SK-N-SH treated with all-trans-retinoic acid at 6 μM for 48 hours (cell line): ENCODE measurements at regions not wholly inside any gene's neighbourhood (a gene's known extent, or its start where the extent isn't known, plus 50 kb on each side); places are given as distances from the start of the nearest gene placed in this dataset.

ENCODE experiments used
- ATAC-seq: fragments of 200-7000 bp; cut with Tn5 transposase; 3 replicates; pipeline ENCODE4 v1.9.1; 2020; ENCODE audit warnings: mild to moderate bottlenecking, moderate library complexity
- ARNTL ChIP-seq: fragments of 450-650 bp; formaldehyde crosslinking; IDR thresholded peaks from 2 replicates; pipeline ENCODE4 v1.5.0; 2020; ENCODE audit warnings: low read depth, mild to moderate bottlenecking, moderate library complexity, borderline replicate concordance
- BACH2 ChIP-seq: fragments of 250-450 bp; sonication (Bioruptor Pico); IDR thresholded peaks from 2 replicates; pipeline ENCODE4 v1.9.0; 2021; ENCODE audit warnings: mild to moderate bottlenecking, borderline replicate concordance
- CREB5 ChIP-seq: fragments of 250-450 bp; sonication (Bioruptor Pico); IDR thresholded peaks from 2 replicates; pipeline ENCODE4 v1.5.1; 2020; ENCODE audit warnings: low read depth, mild to moderate bottlenecking, moderate library complexity
- CSDC2 ChIP-seq: fragments of 250-450 bp; sonication (Bioruptor Pico); IDR thresholded peaks from 2 replicates; pipeline ENCODE4 v1.5.0; 2020; ENCODE audit warnings: mild to moderate bottlenecking, moderate library complexity
- ESRRG ChIP-seq: fragments of 250-450 bp; sonication (Bioruptor Pico); IDR thresholded peaks from 2 replicates; pipeline ENCODE4 v1.6.1; 2021; ENCODE audit warnings: mild to moderate bottlenecking
- GLIS3 ChIP-seq: fragments of 250-450 bp; sonication (Bioruptor Pico); IDR thresholded peaks from 2 replicates; pipeline ENCODE4 v1.5.0; 2020; ENCODE audit warnings: mild to moderate bottlenecking, moderate library complexity
- ISL1 ChIP-seq: fragments of 250-450 bp; sonication (Bioruptor Pico); IDR thresholded peaks from 2 replicates; pipeline ENCODE4 v2.1.2; 2022; ENCODE audit warnings: mild to moderate bottlenecking, moderate library complexity
- PPARA ChIP-seq: fragments of 250-450 bp; sonication (Bioruptor Pico); IDR thresholded peaks from 2 replicates; pipeline ENCODE4 v1.5.0; 2020; ENCODE audit warnings: mild to moderate bottlenecking, borderline replicate concordance
- RARB ChIP-seq: fragments of 250-450 bp; sonication (Bioruptor Pico); IDR thresholded peaks from 2 replicates; pipeline ENCODE4 v1.8.0; 2021; ENCODE audit warnings: mild to moderate bottlenecking, moderate library complexity
- SNAI2 ChIP-seq: fragments of 250-450 bp; sonication (Bioruptor Pico); IDR thresholded peaks from 2 replicates; pipeline ENCODE4 v1.5.0; 2020; ENCODE audit warnings: mild to moderate bottlenecking, moderate library complexity
- TCF4 ChIP-seq: fragments of 250-450 bp; sonication (Bioruptor Pico); IDR thresholded peaks from 2 replicates; pipeline ENCODE4 v1.8.0; 2021; ENCODE audit warnings: mild to moderate bottlenecking, moderate library complexity, borderline replicate concordance
- TOX ChIP-seq: fragments of 250-450 bp; sonication (Bioruptor Pico); IDR thresholded peaks from 2 replicates; pipeline ENCODE4 v1.8.0; 2021; ENCODE audit warnings: mild to moderate bottlenecking, moderate library complexity, borderline replicate concordance
- TSHZ2 ChIP-seq: fragments of 250-450 bp; sonication (Bioruptor Pico); IDR thresholded peaks from 2 replicates; pipeline ENCODE4 v1.5.0; 2020; ENCODE audit warnings: mild to moderate bottlenecking, moderate library complexity
- ZC3H10 ChIP-seq: fragments of 250-450 bp; sonication (Bioruptor Pico); IDR thresholded peaks from 2 replicates; pipeline ENCODE4 v1.5.1; 2021; ENCODE audit warnings: mild to moderate bottlenecking, moderate library complexity
- ZFP3 ChIP-seq: fragments of 250-450 bp; sonication (Bioruptor Pico); IDR thresholded peaks from 2 replicates; pipeline ENCODE4 v1.5.0; 2020; ENCODE audit warnings: mild to moderate bottlenecking, moderate library complexity
- ZNF70 ChIP-seq: fragments of 450-650 bp; formaldehyde crosslinking; IDR thresholded peaks from 2 replicates; pipeline ENCODE4 v1.5.0; 2020; ENCODE audit warnings: mild to moderate bottlenecking, moderate library complexity
- ZNF8 ChIP-seq: fragments of 450-650 bp; formaldehyde crosslinking; IDR thresholded peaks from 2 replicates; pipeline ENCODE4 v1.5.0; 2020; ENCODE audit warnings: mild to moderate bottlenecking, moderate library complexity
- TF ChIP-seq, protein P1 (sequence below): fragments of 250-450 bp; sonication (Bioruptor Pico); IDR thresholded peaks from 2 replicates; pipeline ENCODE4 v1.5.1; 2021; ENCODE audit warnings: mild to moderate bottlenecking, moderate library complexity
- TF ChIP-seq, protein P2 (sequence below): fragments of 250-450 bp; sonication (Bioruptor Pico); IDR thresholded peaks from 2 replicates; pipeline ENCODE4 v1.8.0; 2020; ENCODE audit warnings: mild to moderate bottlenecking, moderate library complexity, borderline replicate concordance
- TF ChIP-seq, protein P3 (sequence below): fragments of 250-450 bp; sonication (Bioruptor Pico); IDR thresholded peaks from 2 replicates; pipeline ENCODE4 v1.8.0; 2021; ENCODE audit warnings: low read depth, mild to moderate bottlenecking, moderate library complexity, borderline replicate concordance

DNA sequence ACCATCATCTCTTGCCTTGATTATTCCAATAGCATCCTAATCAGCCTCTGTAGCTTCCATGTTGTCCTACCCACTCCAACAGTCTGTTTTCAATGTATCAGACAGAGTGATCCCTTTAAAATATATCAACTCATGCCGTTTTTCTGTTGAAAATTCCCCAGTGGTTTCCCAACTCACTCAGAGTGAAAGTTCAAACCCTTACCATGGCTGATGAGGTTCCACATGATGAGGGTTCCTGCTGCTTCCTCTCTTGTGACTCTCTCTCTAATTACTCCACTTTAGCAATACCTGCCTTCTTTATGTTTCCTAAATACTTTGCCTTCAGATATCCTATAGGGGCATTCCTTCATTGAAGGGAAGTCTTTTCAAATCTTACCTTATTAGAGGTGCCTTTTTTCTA lies 334.7 kb downstream of the PPP1R2C start:
- no peak for ATAC-seq
- TF ChIP-seq ARNTL (CRISPR knock-in tag) (no peak), ZNF8 (CRISPR knock-in tag) (no peak), GLIS3 (CRISPR knock-in tag) (no peak), CSDC2 (CRISPR knock-in tag) (no peak), TSHZ2 (CRISPR knock-in tag) (no peak), BACH2 (CRISPR knock-in tag) (no peak), TOX (CRISPR knock-in tag) (no peak), ISL1 (CRISPR knock-in tag) (no peak), CREB5 (CRISPR knock-in tag) (no peak), ZC3H10 (no peak), SNAI2 (CRISPR knock-in tag) (no peak), PPARA (CRISPR knock-in tag) (no peak), ZFP3 (CRISPR knock-in tag) (no peak)
- TF ChIP-seq, protein P1, sequence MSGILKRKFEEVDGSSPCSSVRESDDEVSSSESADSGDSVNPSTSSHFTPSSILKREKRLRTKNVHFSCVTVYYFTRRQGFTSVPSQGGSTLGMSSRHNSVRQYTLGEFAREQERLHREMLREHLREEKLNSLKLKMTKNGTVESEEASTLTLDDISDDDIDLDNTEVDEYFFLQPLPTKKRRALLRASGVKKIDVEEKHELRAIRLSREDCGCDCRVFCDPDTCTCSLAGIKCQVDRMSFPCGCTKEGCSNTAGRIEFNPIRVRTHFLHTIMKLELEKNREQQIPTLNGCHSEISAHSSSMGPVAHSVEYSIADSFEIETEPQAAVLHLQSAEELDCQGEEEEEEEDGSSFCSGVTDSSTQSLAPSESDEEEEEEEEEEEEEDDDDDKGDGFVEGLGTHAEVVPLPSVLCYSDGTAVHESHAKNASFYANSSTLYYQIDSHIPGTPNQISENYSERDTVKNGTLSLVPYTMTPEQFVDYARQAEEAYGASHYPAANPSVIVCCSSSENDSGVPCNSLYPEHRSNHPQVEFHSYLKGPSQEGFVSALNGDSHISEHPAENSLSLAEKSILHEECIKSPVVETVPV (CRISPR knock-in tag), result no peak
- TF ChIP-seq, all 23 proteins: peak for 0

GRCh38 chrX:42442745-42443144 lies 335.2 kb downstream of the PPP1R2C start:
- TF ChIP-seq ZNF8 (CRISPR knock-in tag) (no peak), RARB (CRISPR knock-in tag) (no peak), ZNF70 (CRISPR knock-in tag) (no peak), ARNTL (CRISPR knock-in tag) (no peak), CSDC2 (CRISPR knock-in tag) (no peak), CREB5 (CRISPR knock-in tag) (no peak), TCF4 (CRISPR knock-in tag) (no peak), ZC3H10 (no peak), TSHZ2 (CRISPR knock-in tag) (no peak), ESRRG (CRISPR knock-in tag) (no peak)
- TF ChIP-seq, protein P2, sequence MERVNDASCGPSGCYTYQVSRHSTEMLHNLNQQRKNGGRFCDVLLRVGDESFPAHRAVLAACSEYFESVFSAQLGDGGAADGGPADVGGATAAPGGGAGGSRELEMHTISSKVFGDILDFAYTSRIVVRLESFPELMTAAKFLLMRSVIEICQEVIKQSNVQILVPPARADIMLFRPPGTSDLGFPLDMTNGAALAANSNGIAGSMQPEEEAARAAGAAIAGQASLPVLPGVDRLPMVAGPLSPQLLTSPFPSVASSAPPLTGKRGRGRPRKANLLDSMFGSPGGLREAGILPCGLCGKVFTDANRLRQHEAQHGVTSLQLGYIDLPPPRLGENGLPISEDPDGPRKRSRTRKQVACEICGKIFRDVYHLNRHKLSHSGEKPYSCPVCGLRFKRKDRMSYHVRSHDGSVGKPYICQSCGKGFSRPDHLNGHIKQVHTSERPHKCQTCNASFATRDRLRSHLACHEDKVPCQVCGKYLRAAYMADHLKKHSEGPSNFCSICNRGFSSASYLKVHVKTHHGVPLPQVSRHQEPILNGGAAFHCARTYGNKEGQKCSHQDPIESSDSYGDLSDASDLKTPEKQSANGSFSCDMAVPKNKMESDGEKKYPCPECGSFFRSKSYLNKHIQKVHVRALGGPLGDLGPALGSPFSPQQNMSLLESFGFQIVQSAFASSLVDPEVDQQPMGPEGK (CRISPR knock-in tag), result no peak
- TF ChIP-seq, protein P1 (CRISPR knock-in tag), result no peak
- TF ChIP-seq, protein P3, sequence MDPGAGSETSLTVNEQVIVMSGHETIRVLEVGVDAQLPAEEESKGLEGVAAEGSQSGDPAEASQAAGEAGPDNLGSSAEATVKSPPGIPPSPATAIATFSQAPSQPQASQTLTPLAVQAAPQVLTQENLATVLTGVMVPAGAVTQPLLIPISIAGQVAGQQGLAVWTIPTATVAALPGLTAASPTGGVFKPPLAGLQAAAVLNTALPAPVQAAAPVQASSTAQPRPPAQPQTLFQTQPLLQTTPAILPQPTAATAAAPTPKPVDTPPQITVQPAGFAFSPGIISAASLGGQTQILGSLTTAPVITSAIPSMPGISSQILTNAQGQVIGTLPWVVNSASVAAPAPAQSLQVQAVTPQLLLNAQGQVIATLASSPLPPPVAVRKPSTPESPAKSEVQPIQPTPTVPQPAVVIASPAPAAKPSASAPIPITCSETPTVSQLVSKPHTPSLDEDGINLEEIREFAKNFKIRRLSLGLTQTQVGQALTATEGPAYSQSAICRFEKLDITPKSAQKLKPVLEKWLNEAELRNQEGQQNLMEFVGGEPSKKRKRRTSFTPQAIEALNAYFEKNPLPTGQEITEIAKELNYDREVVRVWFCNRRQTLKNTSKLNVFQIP (CRISPR knock-in tag), result no peak
- TF ChIP-seq, all 23 proteins: peak for 0
- no peak for ATAC-seq
